ENCODE measurements at regions not wholly inside any gene's neighbourhood (a gene's known extent, or its start where the extent isn't known, plus 50 kb on each side); places are given as distances from the start of the nearest gene placed in this dataset.

DNA sequence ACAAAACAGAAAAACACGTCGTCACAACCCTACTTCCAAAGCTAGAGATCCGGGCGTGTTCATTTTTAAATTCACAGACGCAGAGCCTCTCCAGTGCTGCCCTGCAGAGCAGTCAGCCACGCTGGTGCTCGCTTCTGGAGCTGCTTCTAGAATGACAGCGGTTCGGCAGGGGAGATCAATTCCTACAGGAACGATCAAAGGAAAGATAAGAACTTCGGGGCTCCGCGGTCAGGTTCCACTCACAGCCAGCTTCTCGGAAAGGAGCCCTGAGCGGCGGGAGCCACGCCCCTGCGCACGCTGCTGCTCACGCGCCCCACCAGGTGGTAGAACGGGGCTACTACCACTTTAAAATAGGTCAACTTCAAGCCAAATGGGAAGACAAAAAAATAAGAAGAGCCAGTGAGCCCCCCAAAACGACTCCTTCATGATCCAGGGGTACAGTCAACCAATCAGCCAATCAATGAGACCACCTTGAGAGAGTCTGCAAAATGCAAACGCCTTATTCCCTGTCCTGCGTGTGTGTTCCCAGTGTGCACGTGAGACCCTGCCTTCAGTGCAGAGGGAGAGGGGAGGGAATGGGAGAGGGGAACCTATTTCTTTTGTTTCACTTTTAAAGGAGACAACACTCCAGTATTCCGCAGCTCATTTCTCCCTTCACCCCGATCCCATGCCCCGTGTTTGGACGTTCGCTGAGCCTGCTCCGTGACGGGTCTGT lies 209.7 kb downstream of the RBFOX3 start:
- Histone ChIP-seq H3K9me3 (ENCODE audit: low read length) (no peaks in the 10 kb centered on the region), H3K4me2 (ENCODE audit: low read length) (peak overlapping the region; percentile 82), H3K9ac (ENCODE audit: low read length) (no peak overlapping the region), H2AFZ (ENCODE audit: low read length) (peak overlapping the region; percentile 71), H4K20me1 (ENCODE audit: low read length) (no peaks in the 10 kb centered on the region), H3K27ac (ENCODE audit: low read length) (no peak overlapping the region), H3K36me3 (ENCODE audit: low read depth, low read length) (no peaks in the 10 kb centered on the region), H3K27me3 (ENCODE audit: low read length) (peaks cover 81% of the 10 kb centered on the region), H3K4me1 (ENCODE audit: insufficient read depth, low read length) (peaks cover 5% of the 10 kb centered on the region; the same call in 1 of the 2 replicates), H3F3A (ENCODE audit: low read length, unreplicated experiment) (no peaks in the 10 kb centered on the region), H3K79me2 (ENCODE audit: low read length) (no peaks in the 10 kb centered on the region), H3K9me2 (replicated peaks; ENCODE audit: low read length) (no peaks in the 10 kb centered on the region), H3K4me3 (ENCODE audit: low read length) (peak overlapping the region; percentile 54)
- TF ChIP-seq EZH2phosphoT487 (IDR thresholded peaks at IDR 0.05; ENCODE audit: borderline replicate concordance, low read length) (no peak), EZH2 (IDR thresholded peaks at IDR 0.05; ENCODE audit: low read length, unreplicated experiment) (no peak)
- TF ChIP-seq, protein P1, sequence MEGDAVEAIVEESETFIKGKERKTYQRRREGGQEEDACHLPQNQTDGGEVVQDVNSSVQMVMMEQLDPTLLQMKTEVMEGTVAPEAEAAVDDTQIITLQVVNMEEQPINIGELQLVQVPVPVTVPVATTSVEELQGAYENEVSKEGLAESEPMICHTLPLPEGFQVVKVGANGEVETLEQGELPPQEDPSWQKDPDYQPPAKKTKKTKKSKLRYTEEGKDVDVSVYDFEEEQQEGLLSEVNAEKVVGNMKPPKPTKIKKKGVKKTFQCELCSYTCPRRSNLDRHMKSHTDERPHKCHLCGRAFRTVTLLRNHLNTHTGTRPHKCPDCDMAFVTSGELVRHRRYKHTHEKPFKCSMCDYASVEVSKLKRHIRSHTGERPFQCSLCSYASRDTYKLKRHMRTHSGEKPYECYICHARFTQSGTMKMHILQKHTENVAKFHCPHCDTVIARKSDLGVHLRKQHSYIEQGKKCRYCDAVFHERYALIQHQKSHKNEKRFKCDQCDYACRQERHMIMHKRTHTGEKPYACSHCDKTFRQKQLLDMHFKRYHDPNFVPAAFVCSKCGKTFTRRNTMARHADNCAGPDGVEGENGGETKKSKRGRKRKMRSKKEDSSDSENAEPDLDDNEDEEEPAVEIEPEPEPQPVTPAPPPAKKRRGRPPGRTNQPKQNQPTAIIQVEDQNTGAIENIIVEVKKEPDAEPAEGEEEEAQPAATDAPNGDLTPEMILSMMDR (conservative IDR thresholded peaks at IDR 0.05; ENCODE audit: low read depth, low read length): peak; percentile 92
- ATAC-seq (peak; percentile 86), DNase-seq (peak; percentile 76)
- intact Hi-C loops (cut with micrococcal nuclease): loop anchor here (1.0 kb wide), 1 partner anchor 307 kb away; no protein-coding TSS in a partner anchor
- ChIA-PET POLR2A (ENCODE audit: unreplicated experiment) (no interaction called here), CTCF (interaction anchor here (0.7 to 1.4 kb wide), 7 partner anchors 9 to 387 kb away, joined by 3 to 15 read pairs (median 8); no protein-coding TSS in a partner anchor)
- BruUV-seq (replicated peaks): no TSS peak

DNA sequence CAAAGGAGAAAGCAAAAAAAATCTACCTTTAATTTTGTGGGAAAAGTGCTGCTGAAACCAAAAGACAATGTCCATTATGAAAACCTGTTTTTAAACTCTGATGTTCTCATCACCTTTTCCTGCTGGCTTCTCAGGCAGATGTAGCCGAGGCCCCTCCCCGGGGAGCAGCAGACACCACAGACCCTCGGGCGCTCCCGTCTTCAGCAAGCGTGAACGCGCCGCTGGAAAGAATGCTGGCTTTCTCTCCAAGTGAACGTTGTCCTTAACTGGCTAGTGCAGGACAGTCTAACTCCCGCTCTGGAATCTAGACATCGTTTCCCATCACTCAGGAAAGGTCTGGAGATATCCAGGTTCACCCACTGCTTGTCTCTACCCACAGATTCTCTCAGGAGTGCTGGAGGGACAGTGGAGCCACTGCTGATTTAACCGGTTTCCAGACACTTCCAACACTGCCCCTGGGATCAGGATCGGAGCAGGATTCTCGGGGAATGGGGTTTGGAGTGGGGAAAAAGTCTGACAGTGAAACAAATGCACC lies 211.2 kb downstream of the RBFOX3 start:
- ATAC-seq (no peak), DNase-seq (no peak)
- Histone ChIP-seq H3K4me1 (ENCODE audit: insufficient read depth, low read length) (peaks cover 5% of the 10 kb centered on the region; the same call in 1 of the 2 replicates), H3K9me2 (replicated peaks; ENCODE audit: low read length) (no peaks in the 10 kb centered on the region), H3K79me2 (ENCODE audit: low read length) (no peaks in the 10 kb centered on the region), H3K4me3 (ENCODE audit: low read length) (no peak overlapping the region), H3K27ac (ENCODE audit: low read length) (no peak overlapping the region), H2AFZ (ENCODE audit: low read length) (no peak overlapping the region), H4K20me1 (ENCODE audit: low read length) (no peaks in the 10 kb centered on the region), H3K4me2 (ENCODE audit: low read length) (no peak overlapping the region), H3K9me3 (ENCODE audit: low read length) (no peaks in the 10 kb centered on the region), H3F3A (ENCODE audit: low read length, unreplicated experiment) (no peaks in the 10 kb centered on the region), H3K9ac (ENCODE audit: low read length) (no peak overlapping the region), H3K36me3 (ENCODE audit: low read depth, low read length) (no peaks in the 10 kb centered on the region), H3K27me3 (ENCODE audit: low read length) (peaks cover 84% of the 10 kb centered on the region)
- intact Hi-C loops (cut with micrococcal nuclease): no loop called here
- CTCF ChIA-PET: no interaction called here
- POLR2A ChIA-PET (ENCODE audit: unreplicated experiment): no interaction called here
- TF ChIP-seq, protein P1 (conservative IDR thresholded peaks at IDR 0.05; ENCODE audit: low read depth, low read length): no peak
- TF ChIP-seq EZH2phosphoT487 (IDR thresholded peaks at IDR 0.05; ENCODE audit: borderline replicate concordance, low read length): no peak
- BruUV-seq (replicated peaks): no TSS peak

DNA sequence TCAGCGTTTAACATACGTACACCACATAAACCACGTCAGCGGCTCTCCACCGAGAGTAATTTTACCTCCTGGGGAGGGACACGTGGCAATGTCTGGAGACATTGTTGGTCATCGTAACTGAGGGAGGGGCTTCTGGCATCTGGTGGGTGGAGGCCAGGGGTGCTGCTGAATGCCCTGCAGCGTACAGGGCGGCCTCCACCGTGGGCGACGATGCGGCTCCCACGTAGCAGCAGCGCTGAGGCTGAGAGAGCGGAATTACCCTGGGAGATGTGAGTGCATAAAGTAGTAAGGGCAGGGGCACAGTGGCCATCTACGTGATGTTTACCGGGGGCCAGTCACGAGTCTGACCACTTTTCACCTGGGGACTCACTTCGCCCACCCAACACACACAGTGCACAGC lies 212.4 kb downstream of the RBFOX3 start:
- no peaks in the 10 kb centered on the region for H3K9me2 ChIP-seq (replicated peaks; ENCODE audit: low read length)
- no peak overlapping the region for H3K9ac ChIP-seq (ENCODE audit: low read length)
- H3K9me3 ChIP-seq (ENCODE audit: low read length): no peaks in the 10 kb centered on the region
- H2AFZ ChIP-seq (ENCODE audit: low read length): no peak overlapping the region
- CTCF ChIA-PET: no interaction called here
- no peaks in the 10 kb centered on the region for H3K79me2 ChIP-seq (ENCODE audit: low read length)
- no peaks in the 10 kb centered on the region for H3F3A ChIP-seq (ENCODE audit: low read length, unreplicated experiment)
- no peak for TF ChIP-seq EZH2 (IDR thresholded peaks at IDR 0.05; ENCODE audit: low read length, unreplicated experiment)
- TF ChIP-seq EZH2phosphoT487 (IDR thresholded peaks at IDR 0.05; ENCODE audit: borderline replicate concordance, low read length): no peak
- TF ChIP-seq, protein P1 (conservative IDR thresholded peaks at IDR 0.05; ENCODE audit: low read depth, low read length): no peak
- peaks cover 5% of the 10 kb centered on the region; the same call in 1 of the 2 replicates for H3K4me1 ChIP-seq (ENCODE audit: insufficient read depth, low read length)
- POLR2A ChIA-PET (ENCODE audit: unreplicated experiment): no interaction called here
- no TSS peak for BruUV-seq (replicated peaks)
- no peaks in the 10 kb centered on the region for H3K36me3 ChIP-seq (ENCODE audit: low read depth, low read length)
- intact Hi-C loops (cut with micrococcal nuclease): no loop called here
- peaks cover 88% of the 10 kb centered on the region for H3K27me3 ChIP-seq (ENCODE audit: low read length)
- H3K27ac ChIP-seq (ENCODE audit: low read length): no peak overlapping the region
- no peak for DNase-seq
- H3K4me2 ChIP-seq (ENCODE audit: low read length): no peak overlapping the region
- H4K20me1 ChIP-seq (ENCODE audit: low read length): no peaks in the 10 kb centered on the region
- no peak overlapping the region for H3K4me3 ChIP-seq (ENCODE audit: low read length)
- no peak for ATAC-seq
